ENCODE measurements at regions not wholly inside any gene's neighbourhood (a gene's known extent, or its start where the extent isn't known, plus 50 kb on each side); places are given as distances from the start of the nearest gene placed in this dataset.

- Histone ChIP-seq H3K4me3 (ENCODE audit: low read depth, low read length) (no peak overlapping the region), H3K4me1 (ENCODE audit: control insufficient read depth, insufficient read depth, low read length) (peaks cover 3% of the 10 kb centered on the region), H3K9ac (ENCODE audit: low read depth, low read length) (no peak overlapping the region), H3K36me3 (ENCODE audit: control insufficient read depth, insufficient read depth, low read length) (no peaks in the 10 kb centered on the region), H3K9me3 (ENCODE audit: control insufficient read depth, insufficient read depth, low read length) (no peaks in the 10 kb centered on the region), H3K27me3 (ENCODE audit: control insufficient read depth, insufficient read depth, low read length) (no peaks in the 10 kb centered on the region)
Observed at GRCh38 chr6:151704383-151704782, 103.1 kb upstream of the ESR1 start.

DNA sequence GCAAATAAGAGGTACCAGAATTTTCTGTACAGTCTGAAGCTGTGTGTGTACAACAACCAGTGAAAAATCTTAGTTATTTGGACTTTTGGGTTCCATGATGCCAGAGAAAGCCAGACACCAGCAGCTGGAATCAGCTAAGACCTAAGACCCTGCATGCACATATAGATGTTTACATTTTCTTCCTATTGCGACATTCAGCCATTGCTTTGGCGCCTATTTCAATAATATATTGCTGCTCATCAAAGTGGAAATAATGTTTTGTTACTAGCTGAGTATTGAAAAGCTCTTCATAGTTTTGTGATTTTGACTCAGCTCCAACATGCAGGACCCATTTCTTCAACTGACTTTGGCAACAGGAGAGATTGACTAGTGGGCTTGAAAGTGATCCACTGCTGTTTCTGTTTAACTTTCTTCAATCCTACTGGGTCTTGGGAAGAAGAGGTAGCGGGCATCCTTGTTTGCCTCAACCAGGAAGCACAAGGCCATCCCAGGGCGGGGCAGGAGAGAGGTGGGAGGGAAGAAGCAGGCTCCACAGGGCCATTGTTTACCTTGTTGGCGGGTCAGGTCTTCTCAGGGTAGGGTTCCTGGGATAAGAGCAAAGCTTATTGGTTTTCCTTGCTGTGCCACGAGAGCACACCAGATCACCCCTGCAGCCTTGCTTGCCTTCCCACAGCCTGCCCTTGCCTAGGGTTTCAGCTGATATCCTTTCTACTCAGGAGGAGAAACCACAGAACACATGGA lies 101.3 kb upstream of the ESR1 start:
- H3K27me3 ChIP-seq (ENCODE audit: control insufficient read depth, insufficient read depth, low read length): no peaks in the 10 kb centered on the region
- peaks cover 3% of the 10 kb centered on the region for H3K4me1 ChIP-seq (ENCODE audit: control insufficient read depth, insufficient read depth, low read length)
- H3K36me3 ChIP-seq (ENCODE audit: control insufficient read depth, insufficient read depth, low read length): no peaks in the 10 kb centered on the region
- no peaks in the 10 kb centered on the region for H3K9me3 ChIP-seq (ENCODE audit: control insufficient read depth, insufficient read depth, low read length)
- no peak overlapping the region for H3K9ac ChIP-seq (ENCODE audit: low read depth, low read length)
- no peak overlapping the region for H3K4me3 ChIP-seq (ENCODE audit: low read depth, low read length)

- Histone ChIP-seq H3K9ac (ENCODE audit: low read depth, low read length) (no peak overlapping the region), H3K4me3 (ENCODE audit: low read depth, low read length) (no peak overlapping the region), H3K27me3 (ENCODE audit: control insufficient read depth, insufficient read depth, low read length) (no peaks in the 10 kb centered on the region), H3K4me1 (ENCODE audit: control insufficient read depth, insufficient read depth, low read length) (peaks cover 3% of the 10 kb centered on the region), H3K36me3 (ENCODE audit: control insufficient read depth, insufficient read depth, low read length) (no peaks in the 10 kb centered on the region), H3K9me3 (ENCODE audit: control insufficient read depth, insufficient read depth, low read length) (no peaks in the 10 kb centered on the region)
Observed at GRCh38 chr6:151709329-151709728, 98.2 kb upstream of the ESR1 start.

GRCh38 chr6:151716526-151716932 lies 91.0 kb upstream of the ESR1 start:
- Histone ChIP-seq H3K4me3 (ENCODE audit: low read depth, low read length) (peak overlapping the region; percentile 18), H3K36me3 (ENCODE audit: control insufficient read depth, insufficient read depth, low read length) (no peaks in the 10 kb centered on the region), H3K27me3 (ENCODE audit: control insufficient read depth, insufficient read depth, low read length) (no peaks in the 10 kb centered on the region), H3K9ac (ENCODE audit: low read depth, low read length) (no peak overlapping the region), H3K9me3 (ENCODE audit: control insufficient read depth, insufficient read depth, low read length) (no peaks in the 10 kb centered on the region), H3K4me1 (ENCODE audit: control insufficient read depth, insufficient read depth, low read length) (peaks cover 2% of the 10 kb centered on the region)

- Histone ChIP-seq H3K4me1 (ENCODE audit: control insufficient read depth, insufficient read depth, low read length) (peaks cover 2% of the 10 kb centered on the region), H3K36me3 (ENCODE audit: control insufficient read depth, insufficient read depth, low read length) (no peaks in the 10 kb centered on the region), H3K9ac (ENCODE audit: low read depth, low read length) (no peak overlapping the region), H3K27me3 (ENCODE audit: control insufficient read depth, insufficient read depth, low read length) (no peaks in the 10 kb centered on the region), H3K9me3 (ENCODE audit: control insufficient read depth, insufficient read depth, low read length) (no peaks in the 10 kb centered on the region), H3K4me3 (ENCODE audit: low read depth, low read length) (no peak overlapping the region)
Observed at GRCh38 chr6:151719070-151719469, 88.4 kb upstream of the ESR1 start.

DNA sequence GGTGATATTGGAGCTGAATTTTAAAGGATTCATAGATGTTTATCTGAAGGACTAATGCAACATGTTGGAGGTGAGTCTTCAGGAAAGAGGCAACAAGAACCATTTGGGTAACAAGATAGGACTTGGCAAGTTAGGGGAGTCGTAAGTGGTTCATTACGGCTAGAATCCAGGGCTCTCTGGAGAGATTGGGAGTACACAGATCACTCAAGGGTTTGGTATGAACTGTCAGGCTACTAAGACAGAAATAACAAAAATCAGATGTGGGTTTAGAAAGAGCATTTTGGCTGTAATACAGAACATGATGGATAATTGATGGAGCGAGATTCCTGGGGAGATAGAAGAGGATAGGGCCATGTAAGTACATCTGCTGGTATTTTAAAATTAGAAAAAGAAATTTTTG lies 86.3 kb upstream of the ESR1 start:
- H3K9ac ChIP-seq (ENCODE audit: low read depth, low read length): no peak overlapping the region
- peaks cover 2% of the 10 kb centered on the region for H3K4me1 ChIP-seq (ENCODE audit: control insufficient read depth, insufficient read depth, low read length)

DNA sequence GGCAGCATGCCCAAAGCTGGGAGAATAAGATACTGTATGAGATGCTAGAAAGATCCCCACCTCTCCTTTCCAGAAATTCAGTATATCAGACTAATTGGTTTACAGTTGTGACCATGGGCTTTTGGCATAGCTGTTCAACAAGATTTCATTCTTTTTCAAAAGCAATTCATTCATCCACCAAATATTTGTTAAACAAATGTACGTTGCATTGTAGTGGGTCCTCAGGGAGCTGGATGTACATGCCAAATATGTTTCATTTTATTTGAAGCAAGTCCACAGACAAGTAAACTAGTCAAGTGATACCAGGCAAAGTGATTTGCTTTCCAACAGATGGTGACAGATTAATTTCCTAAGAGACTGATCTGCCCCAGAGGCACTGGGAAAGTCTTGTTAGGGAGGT lies 85.8 kb upstream of the ESR1 start:
- Histone ChIP-seq H3K9ac (ENCODE audit: low read depth, low read length) (no peak overlapping the region), H3K4me3 (ENCODE audit: low read depth, low read length) (no peak overlapping the region), H3K9me3 (ENCODE audit: control insufficient read depth, insufficient read depth, low read length) (no peaks in the 10 kb centered on the region), H3K4me1 (ENCODE audit: control insufficient read depth, insufficient read depth, low read length) (no peaks in the 10 kb centered on the region), H3K36me3 (ENCODE audit: control insufficient read depth, insufficient read depth, low read length) (no peaks in the 10 kb centered on the region), H3K27me3 (ENCODE audit: control insufficient read depth, insufficient read depth, low read length) (no peaks in the 10 kb centered on the region)

More for the DNA sequence above, 86.3 kb upstream of the ESR1 start:
- H3K36me3 ChIP-seq (ENCODE audit: control insufficient read depth, insufficient read depth, low read length): no peaks in the 10 kb centered on the region
- no peaks in the 10 kb centered on the region for H3K27me3 ChIP-seq (ENCODE audit: control insufficient read depth, insufficient read depth, low read length)
- H3K9me3 ChIP-seq (ENCODE audit: control insufficient read depth, insufficient read depth, low read length): no peaks in the 10 kb centered on the region
- H3K4me3 ChIP-seq (ENCODE audit: low read depth, low read length): no peak overlapping the region

DNA sequence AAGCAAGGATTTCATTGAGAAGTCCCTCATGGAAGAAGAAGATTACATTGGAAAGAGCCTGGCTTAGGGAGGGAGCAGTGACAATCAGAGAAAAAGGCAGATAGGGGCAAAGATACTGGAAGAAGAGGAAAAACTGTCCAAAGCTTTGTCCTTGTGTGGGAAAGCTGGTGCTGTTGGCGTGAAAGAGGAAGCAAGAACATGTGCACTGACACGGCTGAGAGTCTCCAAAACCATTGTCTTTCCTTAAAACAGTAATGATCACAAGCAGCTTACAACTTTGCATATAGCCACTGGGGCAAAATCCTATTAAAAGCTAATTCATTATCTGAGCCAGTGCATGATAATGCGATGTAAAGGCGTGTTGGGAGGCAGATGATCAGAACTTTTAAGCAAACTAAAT lies 85.1 kb upstream of the ESR1 start:
- Histone ChIP-seq H3K4me1 (ENCODE audit: control insufficient read depth, insufficient read depth, low read length) (no peaks in the 10 kb centered on the region), H3K9ac (ENCODE audit: low read depth, low read length) (no peak overlapping the region), H3K4me3 (ENCODE audit: low read depth, low read length) (no peak overlapping the region), H3K9me3 (ENCODE audit: control insufficient read depth, insufficient read depth, low read length) (no peaks in the 10 kb centered on the region), H3K27me3 (ENCODE audit: control insufficient read depth, insufficient read depth, low read length) (no peaks in the 10 kb centered on the region), H3K36me3 (ENCODE audit: control insufficient read depth, insufficient read depth, low read length) (no peaks in the 10 kb centered on the region)

DNA sequence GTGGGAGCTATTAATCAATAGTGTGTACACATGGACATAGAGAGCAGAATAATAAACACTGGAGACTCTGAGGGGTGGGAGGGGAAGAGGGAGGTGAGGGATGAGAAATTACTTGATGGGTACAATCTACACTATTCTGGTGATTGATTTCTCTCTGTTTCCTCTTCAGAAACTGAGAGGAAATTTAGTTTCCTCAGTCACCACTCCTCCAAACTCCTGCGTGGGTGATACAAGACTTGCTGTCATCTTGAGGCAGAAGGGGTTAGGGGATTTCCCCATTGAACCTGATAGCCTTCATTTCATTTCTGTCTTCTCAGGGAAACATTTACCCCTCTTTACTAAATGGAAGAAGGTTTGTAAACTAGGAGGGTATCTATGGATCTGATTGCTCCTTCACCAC lies 84.3 kb upstream of the ESR1 start:
- H3K9ac ChIP-seq (ENCODE audit: low read depth, low read length): no peak overlapping the region
- no peaks in the 10 kb centered on the region for H3K4me1 ChIP-seq (ENCODE audit: control insufficient read depth, insufficient read depth, low read length)
- no peaks in the 10 kb centered on the region for H3K27me3 ChIP-seq (ENCODE audit: control insufficient read depth, insufficient read depth, low read length)
- H3K9me3 ChIP-seq (ENCODE audit: control insufficient read depth, insufficient read depth, low read length): no peaks in the 10 kb centered on the region
- H3K4me3 ChIP-seq (ENCODE audit: low read depth, low read length): no peak overlapping the region
- H3K36me3 ChIP-seq (ENCODE audit: control insufficient read depth, insufficient read depth, low read length): no peaks in the 10 kb centered on the region

GRCh38 chr6:151729829-151730495 lies 77.5 kb upstream of the ESR1 start:
- H3K36me3 ChIP-seq (ENCODE audit: control insufficient read depth, insufficient read depth, low read length): no peaks in the 10 kb centered on the region
- no peaks in the 10 kb centered on the region for H3K9me3 ChIP-seq (ENCODE audit: control insufficient read depth, insufficient read depth, low read length)
- no peaks in the 10 kb centered on the region for H3K4me1 ChIP-seq (ENCODE audit: control insufficient read depth, insufficient read depth, low read length)
- no peaks in the 10 kb centered on the region for H3K27me3 ChIP-seq (ENCODE audit: control insufficient read depth, insufficient read depth, low read length)
- H3K4me3 ChIP-seq (ENCODE audit: low read depth, low read length): no peak overlapping the region
- H3K9ac ChIP-seq (ENCODE audit: low read depth, low read length): no peak overlapping the region

DNA sequence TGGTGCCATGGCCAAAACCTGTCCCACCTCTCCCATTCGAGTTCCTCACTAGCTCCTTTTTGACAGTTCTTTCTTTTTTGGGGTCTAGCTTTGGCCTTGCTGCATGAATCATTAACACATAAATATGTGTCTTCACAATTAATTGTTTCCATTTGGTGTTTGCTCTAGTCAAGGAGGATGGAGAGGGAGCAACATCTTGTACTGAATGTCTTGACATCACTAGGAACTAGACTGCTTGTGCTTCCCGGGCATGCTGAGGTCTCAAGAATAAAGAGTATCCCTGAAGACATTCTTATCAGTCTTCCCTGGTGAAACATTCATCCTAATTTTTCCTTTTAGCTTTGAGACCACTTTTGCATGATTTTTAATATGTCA lies 77.0 kb upstream of the ESR1 start:
- no peaks in the 10 kb centered on the region for H3K36me3 ChIP-seq (ENCODE audit: control insufficient read depth, insufficient read depth, low read length)
- H3K4me1 ChIP-seq (ENCODE audit: control insufficient read depth, insufficient read depth, low read length): no peaks in the 10 kb centered on the region
- no peak overlapping the region for H3K4me3 ChIP-seq (ENCODE audit: low read depth, low read length)
- no peaks in the 10 kb centered on the region for H3K27me3 ChIP-seq (ENCODE audit: control insufficient read depth, insufficient read depth, low read length)
- H3K9ac ChIP-seq (ENCODE audit: low read depth, low read length): no peak overlapping the region
- no peaks in the 10 kb centered on the region for H3K9me3 ChIP-seq (ENCODE audit: control insufficient read depth, insufficient read depth, low read length)

DNA sequence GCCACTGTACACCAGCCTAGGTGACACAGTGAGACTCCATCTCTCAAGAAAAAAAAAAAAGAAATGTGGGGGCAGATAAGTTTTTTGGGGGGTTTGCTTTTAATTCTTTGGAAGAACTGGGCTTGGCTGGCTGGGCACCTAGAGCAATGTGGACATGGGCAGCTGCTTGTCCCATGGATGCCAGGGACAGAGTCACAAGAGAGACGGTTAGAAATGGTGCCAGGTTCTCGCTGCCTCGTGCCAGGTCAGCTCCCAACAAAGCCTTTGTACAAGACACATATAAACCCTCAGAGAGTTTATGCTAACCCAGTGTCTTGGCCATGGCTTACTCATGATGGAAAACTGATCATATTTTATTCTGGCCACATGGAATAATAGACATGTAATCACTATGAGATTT lies 76.2 kb upstream of the ESR1 start:
- Histone ChIP-seq H3K4me1 (ENCODE audit: control insufficient read depth, insufficient read depth, low read length) (no peaks in the 10 kb centered on the region), H3K9ac (ENCODE audit: low read depth, low read length) (no peak overlapping the region), H3K27me3 (ENCODE audit: control insufficient read depth, insufficient read depth, low read length) (no peaks in the 10 kb centered on the region), H3K4me3 (ENCODE audit: low read depth, low read length) (no peak overlapping the region), H3K9me3 (ENCODE audit: control insufficient read depth, insufficient read depth, low read length) (no peaks in the 10 kb centered on the region), H3K36me3 (ENCODE audit: control insufficient read depth, insufficient read depth, low read length) (no peaks in the 10 kb centered on the region)
